ENCODE measurements at regions not wholly inside any gene's neighbourhood (a gene's known extent, or its start where the extent isn't known, plus 50 kb on each side); places are given as distances from the start of the nearest gene placed in this dataset.

GRCh38 chr3:127070776-127071175, 87.9 kb downstream of the PLXNA1 start:
- no peak overlapping the region for H3K27ac Mint-ChIP-seq
- peaks cover 29% of the 10 kb centered on the region for H3K27me3 Mint-ChIP-seq
- peaks cover 5% of the 10 kb centered on the region for H3K4me1 Mint-ChIP-seq (ENCODE audit: low read depth)
- no peak for DNase-seq (ENCODE audit: low spot score, unreplicated experiment)
- no peak for TF ChIP-seq CTCF (IDR thresholded peaks at IDR 0.05; ENCODE audit: unreplicated experiment)
- H3K36me3 Mint-ChIP-seq (ENCODE audit: insufficient read depth), result no peaks in the 10 kb centered on the region
- H3K4me3 Mint-ChIP-seq (ENCODE audit: low read depth), result no peak overlapping the region
- no peaks in the 10 kb centered on the region for H3K9me3 Mint-ChIP-seq (ENCODE audit: low read depth)

GRCh38 chr3:127071597-127072001, 88.7 kb downstream of the PLXNA1 start:
- Mint-ChIP-seq H3K4me1 (ENCODE audit: low read depth) (peaks cover 5% of the 10 kb centered on the region), H3K4me3 (ENCODE audit: low read depth) (no peak overlapping the region), H3K27me3 (peaks cover 23% of the 10 kb centered on the region), H3K36me3 (ENCODE audit: insufficient read depth) (no peaks in the 10 kb centered on the region), H3K9me3 (ENCODE audit: low read depth) (no peaks in the 10 kb centered on the region), H3K27ac (no peak overlapping the region)
- DNase-seq (ENCODE audit: low spot score, unreplicated experiment), result no peak
- no peak for TF ChIP-seq CTCF (IDR thresholded peaks at IDR 0.05; ENCODE audit: unreplicated experiment)

GRCh38 chr3:127072221-127072771, 89.4 kb downstream of the PLXNA1 start:
- peaks cover 23% of the 10 kb centered on the region for H3K27me3 Mint-ChIP-seq
- no peak for TF ChIP-seq CTCF (IDR thresholded peaks at IDR 0.05; ENCODE audit: unreplicated experiment)
- H3K4me1 Mint-ChIP-seq (ENCODE audit: low read depth), result peaks cover 5% of the 10 kb centered on the region
- H3K27ac Mint-ChIP-seq, result no peak overlapping the region
- no peaks in the 10 kb centered on the region for H3K36me3 Mint-ChIP-seq (ENCODE audit: insufficient read depth)
- DNase-seq (ENCODE audit: low spot score, unreplicated experiment), result no peak
- no peak overlapping the region for H3K4me3 Mint-ChIP-seq (ENCODE audit: low read depth)
- H3K9me3 Mint-ChIP-seq (ENCODE audit: low read depth), result no peaks in the 10 kb centered on the region

- Mint-ChIP-seq H3K9me3 (ENCODE audit: low read depth) (no peaks in the 10 kb centered on the region), H3K27me3 (peaks cover 18% of the 10 kb centered on the region), H3K27ac (no peak overlapping the region), H3K4me1 (ENCODE audit: low read depth) (peaks cover 5% of the 10 kb centered on the region), H3K4me3 (ENCODE audit: low read depth) (no peak overlapping the region), H3K36me3 (ENCODE audit: insufficient read depth) (no peaks in the 10 kb centered on the region)
- DNase-seq (ENCODE audit: low spot score, unreplicated experiment), result no peak
- no peak for TF ChIP-seq CTCF (IDR thresholded peaks at IDR 0.05; ENCODE audit: unreplicated experiment)
Observed at GRCh38 chr3:127072971-127073783, 90.3 kb downstream of the PLXNA1 start.

- H3K27me3 Mint-ChIP-seq, result peaks cover 15% of the 10 kb centered on the region
- no peaks in the 10 kb centered on the region for H3K36me3 Mint-ChIP-seq (ENCODE audit: insufficient read depth)
- peaks cover 4% of the 10 kb centered on the region for H3K4me1 Mint-ChIP-seq (ENCODE audit: low read depth)
- no peak overlapping the region for H3K4me3 Mint-ChIP-seq (ENCODE audit: low read depth)
- no peak for DNase-seq (ENCODE audit: low spot score, unreplicated experiment)
- H3K27ac Mint-ChIP-seq, result no peak overlapping the region
- H3K9me3 Mint-ChIP-seq (ENCODE audit: low read depth), result no peaks in the 10 kb centered on the region
- TF ChIP-seq CTCF (IDR thresholded peaks at IDR 0.05; ENCODE audit: unreplicated experiment), result no peak
Observed at GRCh38 chr3:127073941-127074820, 91.3 kb downstream of the PLXNA1 start.

Data from progenitor cell of endocrine pancreas (in vitro differentiated cells).